Neural crest cell (in vitro differentiated cells): ENCODE measurements at regions not wholly inside any gene's neighbourhood (a gene's known extent, or its start where the extent isn't known, plus 50 kb on each side); places are given as distances from the start of the nearest gene placed in this dataset.
"Not testable (repeated sequence)": the region's sequence is repeated elsewhere in the genome, so short reads cannot be mapped to it uniquely, and the experiment has no call there.

Source experiments
- DNase-seq: peaks from one replicate; pipeline ENCODE4 v3.0.0; 2021; ENCODE audit warnings: low read depth, mixed read lengths, low spot score
- H3K27ac Mint-ChIP-seq: one replicate; pipeline ENCODE4 v1.8.0; 2021; ENCODE audit warnings: mild to moderate bottlenecking, mixed read lengths; ENCODE audit not compliant: unreplicated experiment
- H3K27me3 Mint-ChIP-seq: 2 replicates; pipeline ENCODE4 v1.8.0; 2021; ENCODE audit warnings: low read depth, mild to moderate bottlenecking, mixed read lengths
- H3K36me3 Mint-ChIP-seq: 2 replicates; pipeline ENCODE4 v1.8.0; 2021; ENCODE audit warnings: low read depth, mild to moderate bottlenecking, mixed read lengths
- H3K4me1 Mint-ChIP-seq: 2 replicates; pipeline ENCODE4 v1.8.0; 2021; ENCODE audit warnings: mixed read lengths
- H3K4me3 Mint-ChIP-seq: one replicate; pipeline ENCODE4 v1.8.0; 2021; ENCODE audit warnings: mild to moderate bottlenecking, mixed read lengths
- H3K9me3 Mint-ChIP-seq: 2 replicates; pipeline ENCODE4 v1.8.0; 2021; ENCODE audit warnings: mixed read lengths
- CTCF ChIP-seq: fragments of 200-600 bp; sonication (generic); conservative IDR thresholded peaks from 2 replicates; pipeline ENCODE4 v1.5.0; 2021; ENCODE audit warnings: antibody characterized with exemption, mild to moderate bottlenecking

- Mint-ChIP-seq H3K27me3 (no peaks in the 10 kb centered on the region), H3K36me3 (no peaks in the 10 kb centered on the region), H3K4me3 (no peak overlapping the region), H3K4me1 (no peaks in the 10 kb centered on the region), H3K9me3 (peaks cover 6% of the 10 kb centered on the region), H3K27ac (no peak overlapping the region)
- DNase-seq = no peak
- no peak for TF ChIP-seq CTCF
These were observed 140.4 kb downstream of the PCDH20 start for GRCh38 chr13:61275251-61275650.

GRCh38 chr13:61266896-61267295 lies 148.8 kb downstream of the PCDH20 start:
- DNase-seq, H3K36me3 Mint-ChIP-seq, H3K27ac Mint-ChIP-seq, H3K4me3 Mint-ChIP-seq, H3K27me3 Mint-ChIP-seq, H3K4me1 Mint-ChIP-seq: not testable (repeated sequence)
- peaks cover 12% of the 10 kb centered on the region for H3K9me3 Mint-ChIP-seq

- Mint-ChIP-seq H3K9me3 (no peaks in the 10 kb centered on the region), H3K4me3 (no peak overlapping the region), H3K36me3 (no peaks in the 10 kb centered on the region), H3K27ac (no peak overlapping the region), H3K4me1 (no peaks in the 10 kb centered on the region), H3K27me3 (no peaks in the 10 kb centered on the region)
- no peak for TF ChIP-seq CTCF
- DNase-seq = no peak
These were observed 153.7 kb downstream of the PCDH20 start for GRCh38 chr13:61261746-61262472.

GRCh38 chr13:61258185-61258584 lies 157.5 kb downstream of the PCDH20 start:
- Mint-ChIP-seq H3K36me3 (no peaks in the 10 kb centered on the region), H3K4me3 (no peak overlapping the region), H3K9me3 (no peaks in the 10 kb centered on the region), H3K27me3 (no peaks in the 10 kb centered on the region), H3K27ac (no peak overlapping the region), H3K4me1 (no peaks in the 10 kb centered on the region)
- no peak for TF ChIP-seq CTCF
- DNase-seq = no peak

- peak; percentile 51 for TF ChIP-seq CTCF
- no peaks in the 10 kb centered on the region for H3K36me3 Mint-ChIP-seq
- DNase-seq = no peak
- H3K4me3 Mint-ChIP-seq = no peak overlapping the region
- no peaks in the 10 kb centered on the region for H3K27me3 Mint-ChIP-seq
- H3K9me3 Mint-ChIP-seq = no peaks in the 10 kb centered on the region
- no peaks in the 10 kb centered on the region for H3K4me1 Mint-ChIP-seq
- no peak overlapping the region for H3K27ac Mint-ChIP-seq
These were observed 160.4 kb downstream of the PCDH20 start for GRCh38 chr13:61255040-61255796.
